ENCODE measurements at regions not wholly inside any gene's neighbourhood (a gene's known extent, or its start where the extent isn't known, plus 50 kb on each side); places are given as distances from the start of the nearest gene placed in this dataset.
A peak's percentile ranks its signal among the peaks of the same experiment; 100 is the strongest.

GRCh38 chr13:37263871-37264270, 158.4 kb upstream of the CSNK1A1L start:
- no peak for TF ChIP-seq CTCF (IDR thresholded peaks at IDR 0.05; ENCODE audit: low read depth, low read length, missing control alignments)
- Histone ChIP-seq H3K27me3 (replicated peaks) (no peaks in the 10 kb centered on the region), H3K27ac (no peak overlapping the region), H3K4me3 (ENCODE audit: low read depth, low read length) (no peak overlapping the region), H3K36me3 (replicated peaks) (no peaks in the 10 kb centered on the region)
- in situ Hi-C loops (cut with HindIII; ENCODE audit: low pct_ligation_motif_present, low sequenced_read_pairs) = no loop called here
- DNase-seq = no peak

- in situ Hi-C loops (cut with HindIII; ENCODE audit: low pct_ligation_motif_present, low sequenced_read_pairs) = no loop called here
- no peak for TF ChIP-seq CTCF (IDR thresholded peaks at IDR 0.05; ENCODE audit: low read depth, low read length, missing control alignments)
- Histone ChIP-seq H3K27ac (no peak overlapping the region), H3K4me3 (ENCODE audit: low read depth, low read length) (no peak overlapping the region), H3K27me3 (replicated peaks) (no peaks in the 10 kb centered on the region), H3K36me3 (replicated peaks) (no peaks in the 10 kb centered on the region)
- DNase-seq = no peak
Measured at GRCh38 chr13:37257706-37258105, 152.2 kb upstream of the CSNK1A1L start.

- no peaks in the 10 kb centered on the region for H3K36me3 ChIP-seq (replicated peaks)
- no peak overlapping the region for H3K27ac ChIP-seq
- in situ Hi-C loops (cut with HindIII; ENCODE audit: low pct_ligation_motif_present, low sequenced_read_pairs) = no loop called here
- no peaks in the 10 kb centered on the region for H3K27me3 ChIP-seq (replicated peaks)
- no peak for DNase-seq
- no peak overlapping the region for H3K4me3 ChIP-seq (ENCODE audit: low read depth, low read length)
- no peak for TF ChIP-seq CTCF (IDR thresholded peaks at IDR 0.05; ENCODE audit: low read depth, low read length, missing control alignments)
Measured at GRCh38 chr13:37257051-37257450, 151.6 kb upstream of the CSNK1A1L start.

GRCh38 chr13:37241786-37242185, 136.3 kb upstream of the CSNK1A1L start:
- no peak for TF ChIP-seq CTCF (IDR thresholded peaks at IDR 0.05; ENCODE audit: low read depth, low read length, missing control alignments)
- no peak overlapping the region for H3K4me3 ChIP-seq (ENCODE audit: low read depth, low read length)
- DNase-seq = peak; percentile 29
- no peak overlapping the region for H3K27ac ChIP-seq
- in situ Hi-C loops (cut with HindIII; ENCODE audit: low pct_ligation_motif_present, low sequenced_read_pairs) = no loop called here
- no peaks in the 10 kb centered on the region for H3K27me3 ChIP-seq (replicated peaks)
- H3K36me3 ChIP-seq (replicated peaks) = no peaks in the 10 kb centered on the region

- Histone ChIP-seq H3K27me3 (replicated peaks) (no peaks in the 10 kb centered on the region), H3K36me3 (replicated peaks) (no peaks in the 10 kb centered on the region), H3K4me3 (ENCODE audit: low read depth, low read length) (no peak overlapping the region), H3K27ac (no peak overlapping the region)
- in situ Hi-C loops (cut with HindIII; ENCODE audit: low pct_ligation_motif_present, low sequenced_read_pairs) = no loop called here
- TF ChIP-seq CTCF (IDR thresholded peaks at IDR 0.05; ENCODE audit: low read depth, low read length, missing control alignments) = no peak
- DNase-seq = no peak
Measured at GRCh38 chr13:37230346-37230745, 124.9 kb upstream of the CSNK1A1L start.

- in situ Hi-C loops (cut with HindIII; ENCODE audit: low pct_ligation_motif_present, low sequenced_read_pairs) = no loop called here
- Histone ChIP-seq H3K36me3 (replicated peaks) (no peaks in the 10 kb centered on the region), H3K27me3 (replicated peaks) (no peaks in the 10 kb centered on the region), H3K4me3 (ENCODE audit: low read depth, low read length) (no peak overlapping the region), H3K27ac (no peak overlapping the region)
- no peak for TF ChIP-seq CTCF (IDR thresholded peaks at IDR 0.05; ENCODE audit: low read depth, low read length, missing control alignments)
- DNase-seq = no peak
Measured at GRCh38 chr13:37229931-37230330, 124.5 kb upstream of the CSNK1A1L start.

All from brain microvascular endothelial cell (primary cell).